ENCODE measurements at regions not wholly inside any gene's neighbourhood (a gene's known extent, or its start where the extent isn't known, plus 50 kb on each side); places are given as distances from the start of the nearest gene placed in this dataset.

DNA sequence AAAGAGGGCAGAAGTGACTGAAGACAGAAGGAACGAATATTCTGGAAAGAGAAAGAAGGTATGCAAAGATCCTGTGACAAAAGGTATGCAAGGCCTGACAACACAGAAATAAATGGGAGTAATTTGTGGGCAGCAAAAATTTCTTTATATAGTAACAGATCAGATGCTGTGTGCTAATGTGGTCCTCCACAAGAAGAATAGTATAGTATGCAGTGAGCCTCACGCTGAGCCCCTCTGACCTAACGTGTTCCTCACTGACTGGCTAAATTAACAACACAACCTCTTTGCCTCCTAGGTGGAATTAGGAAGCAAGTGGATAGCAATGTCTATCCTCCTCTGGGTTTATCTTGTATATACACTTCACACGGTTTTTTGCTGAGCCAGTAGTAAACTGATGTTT lies 143.1 kb upstream of the SESN3 start:
- ATAC-seq (no peak), DNase-seq (no peak)
- Mint-ChIP-seq H3K4me1 (no peaks in the 10 kb centered on the region), H3K4me3 (no peak overlapping the region), H3K36me3 (no peaks in the 10 kb centered on the region), H3K9me3 (no peaks in the 10 kb centered on the region), H3K27me3 (ENCODE audit: low read depth in 2 of 2) (peaks cover 5 to 17% of the 10 kb centered on the region in 2 donors), H3K27ac (no peak overlapping the region)
- WGBS (ENCODE audit: insufficient coverage), result 81% methylated on average over 3 of the region's 4 CpGs
- Histone ChIP-seq H3K4me1 (ENCODE audit: control insufficient read depth, insufficient read depth, low read length) (no peaks in the 10 kb centered on the region), H3K27ac (ENCODE audit: low read length) (no peak overlapping the region), H3K9me3 (ENCODE audit: control insufficient read depth, insufficient read depth, low read length) (no peaks in the 10 kb centered on the region), H3K4me3 (ENCODE audit: low read length) (no peak overlapping the region), H3K27me3 (ENCODE audit: control insufficient read depth, insufficient read depth, low read length) (no peaks in the 10 kb centered on the region), H3K36me3 (ENCODE audit: control insufficient read depth, insufficient read depth, low read length) (no peaks in the 10 kb centered on the region)
- intact Hi-C loops (cut with micrococcal nuclease), result no loop called here
- TF ChIP-seq, protein P1, sequence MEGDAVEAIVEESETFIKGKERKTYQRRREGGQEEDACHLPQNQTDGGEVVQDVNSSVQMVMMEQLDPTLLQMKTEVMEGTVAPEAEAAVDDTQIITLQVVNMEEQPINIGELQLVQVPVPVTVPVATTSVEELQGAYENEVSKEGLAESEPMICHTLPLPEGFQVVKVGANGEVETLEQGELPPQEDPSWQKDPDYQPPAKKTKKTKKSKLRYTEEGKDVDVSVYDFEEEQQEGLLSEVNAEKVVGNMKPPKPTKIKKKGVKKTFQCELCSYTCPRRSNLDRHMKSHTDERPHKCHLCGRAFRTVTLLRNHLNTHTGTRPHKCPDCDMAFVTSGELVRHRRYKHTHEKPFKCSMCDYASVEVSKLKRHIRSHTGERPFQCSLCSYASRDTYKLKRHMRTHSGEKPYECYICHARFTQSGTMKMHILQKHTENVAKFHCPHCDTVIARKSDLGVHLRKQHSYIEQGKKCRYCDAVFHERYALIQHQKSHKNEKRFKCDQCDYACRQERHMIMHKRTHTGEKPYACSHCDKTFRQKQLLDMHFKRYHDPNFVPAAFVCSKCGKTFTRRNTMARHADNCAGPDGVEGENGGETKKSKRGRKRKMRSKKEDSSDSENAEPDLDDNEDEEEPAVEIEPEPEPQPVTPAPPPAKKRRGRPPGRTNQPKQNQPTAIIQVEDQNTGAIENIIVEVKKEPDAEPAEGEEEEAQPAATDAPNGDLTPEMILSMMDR (IDR thresholded peaks at IDR 0.05), result no peak

DNA sequence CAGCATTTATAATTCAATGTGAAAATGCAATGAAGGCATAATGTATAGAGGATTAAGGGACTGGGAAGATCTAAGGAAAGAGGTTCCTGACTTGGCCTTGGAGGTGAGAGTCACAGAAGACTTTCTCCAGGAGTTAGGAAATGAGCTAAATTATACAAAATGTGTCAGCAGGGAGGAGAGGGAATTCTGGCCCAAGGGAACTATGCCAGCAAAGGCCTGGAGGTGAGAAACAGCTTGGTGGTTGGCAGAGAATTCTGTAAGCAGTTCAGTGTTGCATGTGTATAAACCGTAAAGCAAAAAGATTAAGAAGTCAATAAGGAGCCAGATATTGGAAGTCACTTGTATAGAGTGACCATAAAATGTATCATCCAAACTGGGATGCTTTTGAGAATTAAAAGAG lies 142.2 kb upstream of the SESN3 start:
- Histone ChIP-seq H3K36me3 (ENCODE audit: control insufficient read depth, insufficient read depth, low read length) (no peaks in the 10 kb centered on the region), H3K4me3 (ENCODE audit: low read length) (no peak overlapping the region), H3K4me1 (ENCODE audit: control insufficient read depth, insufficient read depth, low read length) (no peaks in the 10 kb centered on the region), H3K27ac (ENCODE audit: low read length) (no peak overlapping the region), H3K9me3 (ENCODE audit: control insufficient read depth, insufficient read depth, low read length) (no peaks in the 10 kb centered on the region), H3K27me3 (ENCODE audit: control insufficient read depth, insufficient read depth, low read length) (no peaks in the 10 kb centered on the region)
- no peak for ATAC-seq
- Mint-ChIP-seq H3K27me3 (ENCODE audit: low read depth in 2 of 2) (peaks cover 5 to 17% of the 10 kb centered on the region in 2 donors), H3K4me3 (no peak overlapping the region), H3K27ac (no peak overlapping the region), H3K36me3 (no peaks in the 10 kb centered on the region), H3K4me1 (no peaks in the 10 kb centered on the region), H3K9me3 (no peaks in the 10 kb centered on the region)
- WGBS (ENCODE audit: insufficient coverage), result 100% methylated on average over 1 of the region's 1 CpG
- TF ChIP-seq, protein P1 (IDR thresholded peaks at IDR 0.05), result no peak
- intact Hi-C loops (cut with micrococcal nuclease), result no loop called here
- no peak for DNase-seq

DNA sequence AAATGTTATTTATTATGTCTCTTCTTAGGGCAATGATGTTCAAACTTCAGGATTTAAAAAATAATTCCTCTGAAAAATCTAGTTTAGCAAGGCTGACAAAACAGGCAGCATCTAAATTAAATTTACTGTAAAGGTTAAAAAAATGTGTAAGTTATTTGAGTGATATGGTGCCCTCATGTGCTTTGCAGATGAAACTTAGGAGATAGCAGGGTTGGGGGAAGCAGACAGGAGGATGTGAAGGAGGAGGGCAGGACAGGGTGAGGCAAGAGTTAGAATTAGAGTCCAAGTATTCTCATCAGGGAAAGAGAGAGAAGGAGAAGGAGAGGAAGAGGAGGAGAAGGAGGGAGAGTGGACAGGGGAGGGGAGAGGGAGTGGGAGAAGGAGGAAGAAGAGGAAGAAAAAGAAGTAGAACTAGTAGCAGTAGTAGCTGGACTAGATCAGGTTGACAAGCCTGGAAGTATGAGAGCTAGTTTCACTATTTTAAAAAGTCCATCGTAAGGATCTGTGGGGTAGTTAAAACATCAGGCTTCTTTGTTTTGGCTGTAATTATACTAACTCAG lies 141.2 kb upstream of the SESN3 start:
- H3K4me1 ChIP-seq (ENCODE audit: control insufficient read depth, insufficient read depth, low read length), result no peaks in the 10 kb centered on the region
- H3K36me3 Mint-ChIP-seq, result no peaks in the 10 kb centered on the region
- ATAC-seq, result no peak
- no peak overlapping the region for H3K4me3 ChIP-seq (ENCODE audit: low read length)
- DNase-seq, result peak in 1 of 2 donors; percentile 8
- peaks cover 5 to 17% of the 10 kb centered on the region in 2 donors for H3K27me3 Mint-ChIP-seq (ENCODE audit: low read depth in 2 of 2)
- TF ChIP-seq, protein P1 (IDR thresholded peaks at IDR 0.05), result no peak
- H3K4me1 Mint-ChIP-seq, result no peaks in the 10 kb centered on the region
- WGBS (ENCODE audit: insufficient coverage), result 87% methylated on average over 1 of the region's 1 CpG
- no peak overlapping the region for H3K27ac ChIP-seq (ENCODE audit: low read length)
- no peaks in the 10 kb centered on the region for H3K9me3 Mint-ChIP-seq
- no peaks in the 10 kb centered on the region for H3K36me3 ChIP-seq (ENCODE audit: control insufficient read depth, insufficient read depth, low read length)
- H3K4me3 Mint-ChIP-seq, result no peak overlapping the region
- H3K9me3 ChIP-seq (ENCODE audit: control insufficient read depth, insufficient read depth, low read length), result no peaks in the 10 kb centered on the region
- H3K27me3 ChIP-seq (ENCODE audit: control insufficient read depth, insufficient read depth, low read length), result no peaks in the 10 kb centered on the region
- intact Hi-C loops (cut with micrococcal nuclease), result no loop called here
- no peak overlapping the region for H3K27ac Mint-ChIP-seq

DNA sequence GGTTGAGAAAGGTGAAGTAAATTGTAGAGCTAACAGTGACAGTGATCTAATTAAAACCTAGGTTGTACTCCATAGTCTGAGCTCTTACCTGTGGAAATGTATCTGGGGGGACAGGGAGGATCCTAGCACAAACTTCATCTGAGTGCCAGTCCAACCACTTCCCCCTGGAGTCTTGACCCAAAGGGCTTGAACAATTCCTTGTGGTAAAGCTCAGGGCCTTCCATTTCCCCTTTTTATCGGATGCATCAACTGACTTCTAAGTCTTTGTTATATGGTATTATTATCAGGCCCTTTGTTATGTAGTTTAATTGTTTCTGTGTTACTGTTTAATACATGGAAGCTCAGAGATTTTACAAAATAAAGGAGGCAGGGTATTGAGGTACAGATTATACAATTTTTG lies 140.2 kb upstream of the SESN3 start:
- no peaks in the 10 kb centered on the region for H3K27me3 ChIP-seq (ENCODE audit: control insufficient read depth, insufficient read depth, low read length)
- Mint-ChIP-seq H3K36me3 (no peaks in the 10 kb centered on the region), H3K27me3 (ENCODE audit: low read depth in 2 of 2) (peaks cover 5 to 17% of the 10 kb centered on the region in 2 donors), H3K9me3 (no peaks in the 10 kb centered on the region), H3K27ac (no peak overlapping the region), H3K4me3 (no peak overlapping the region), H3K4me1 (no peaks in the 10 kb centered on the region)
- TF ChIP-seq, protein P1 (IDR thresholded peaks at IDR 0.05), result no peak
- H3K4me3 ChIP-seq (ENCODE audit: low read length), result no peak overlapping the region
- H3K9me3 ChIP-seq (ENCODE audit: control insufficient read depth, insufficient read depth, low read length), result no peaks in the 10 kb centered on the region
- ATAC-seq (no peak), DNase-seq (no peak)
- WGBS (ENCODE audit: insufficient coverage), result 40% methylated on average over 1 of the region's 1 CpG
- H3K4me1 ChIP-seq (ENCODE audit: control insufficient read depth, insufficient read depth, low read length), result no peaks in the 10 kb centered on the region
- no peak overlapping the region for H3K27ac ChIP-seq (ENCODE audit: low read length)
- H3K36me3 ChIP-seq (ENCODE audit: control insufficient read depth, insufficient read depth, low read length), result no peaks in the 10 kb centered on the region
- intact Hi-C loops (cut with micrococcal nuclease), result no loop called here
